ENCODE measurements at regions not wholly inside any gene's neighbourhood (a gene's known extent, or its start where the extent isn't known, plus 50 kb on each side); places are given as distances from the start of the nearest gene placed in this dataset.

- Mint-ChIP-seq H3K4me1 (peaks cover 6% of the 10 kb centered on the region), H3K9me3 (no peaks in the 10 kb centered on the region), H3K27ac (ENCODE audit: low read depth) (no peak overlapping the region), H3K4me3 (no peak overlapping the region), H3K36me3 (ENCODE audit: insufficient read depth) (peaks cover 3% of the 10 kb centered on the region), H3K27me3 (no peaks in the 10 kb centered on the region)
- ATAC-seq (replicated peaks; ENCODE audit: extremely low read depth, poor library complexity, severe bottlenecking) (no peak), DNase-seq (ENCODE audit: low spot score in 2 of 2) (no peak)
Measured at GRCh38 chr1:58836408-58836807, 52.6 kb upstream of the JUN start.

GRCh38 chr1:58837886-58838285, 54.0 kb upstream of the JUN start:
- Mint-ChIP-seq H3K36me3 (ENCODE audit: insufficient read depth) (peaks cover 4% of the 10 kb centered on the region), H3K4me1 (peaks cover 6% of the 10 kb centered on the region), H3K27ac (ENCODE audit: low read depth) (no peak overlapping the region), H3K9me3 (no peaks in the 10 kb centered on the region), H3K4me3 (no peak overlapping the region), H3K27me3 (no peaks in the 10 kb centered on the region)
- DNase-seq (ENCODE audit: low spot score in 2 of 2) (no peak), ATAC-seq (replicated peaks; ENCODE audit: extremely low read depth, poor library complexity, severe bottlenecking) (no peak)

GRCh38 chr1:58839147-58839795, 55.4 kb upstream of the JUN start:
- H3K27me3 Mint-ChIP-seq, result no peaks in the 10 kb centered on the region
- DNase-seq (ENCODE audit: low spot score in 2 of 2) (no peak), ATAC-seq (replicated peaks; ENCODE audit: extremely low read depth, poor library complexity, severe bottlenecking) (no peak)
- no peak overlapping the region for H3K27ac Mint-ChIP-seq (ENCODE audit: low read depth)
- H3K9me3 Mint-ChIP-seq, result no peaks in the 10 kb centered on the region
- peaks cover 6% of the 10 kb centered on the region for H3K4me1 Mint-ChIP-seq
- no peak overlapping the region for H3K4me3 Mint-ChIP-seq
- H3K36me3 Mint-ChIP-seq (ENCODE audit: insufficient read depth), result peaks cover 4% of the 10 kb centered on the region

- Mint-ChIP-seq H3K27me3 (no peaks in the 10 kb centered on the region), H3K4me1 (peaks cover 6% of the 10 kb centered on the region), H3K27ac (ENCODE audit: low read depth) (no peak overlapping the region)
Measured at GRCh38 chr1:58839846-58840835, 56.3 kb upstream of the JUN start.

GRCh38 chr1:58841455-58841854, 57.6 kb upstream of the JUN start:
- no peak overlapping the region for H3K4me3 Mint-ChIP-seq
- ATAC-seq (replicated peaks; ENCODE audit: extremely low read depth, poor library complexity, severe bottlenecking), result no peak

More at GRCh38 chr1:58839846-58840835, 56.3 kb upstream of the JUN start:
- Mint-ChIP-seq H3K4me3 (no peak overlapping the region), H3K36me3 (ENCODE audit: insufficient read depth) (peaks cover 4% of the 10 kb centered on the region), H3K9me3 (no peaks in the 10 kb centered on the region)
- ATAC-seq (replicated peaks; ENCODE audit: extremely low read depth, poor library complexity, severe bottlenecking), result no peak
- DNase-seq (ENCODE audit: low spot score in 2 of 2), result no peak

GRCh38 chr1:58842941-58843340, 59.1 kb upstream of the JUN start:
- Mint-ChIP-seq H3K9me3 (no peaks in the 10 kb centered on the region), H3K27me3 (no peaks in the 10 kb centered on the region), H3K36me3 (ENCODE audit: insufficient read depth) (peaks cover 4% of the 10 kb centered on the region), H3K4me1 (peaks cover 6% of the 10 kb centered on the region), H3K4me3 (no peak overlapping the region), H3K27ac (ENCODE audit: low read depth) (no peak overlapping the region)
- DNase-seq (ENCODE audit: low spot score in 2 of 2), result no peak
- no peak for ATAC-seq (replicated peaks; ENCODE audit: extremely low read depth, poor library complexity, severe bottlenecking)

More at GRCh38 chr1:58841455-58841854, 57.6 kb upstream of the JUN start:
- Mint-ChIP-seq H3K4me1 (peaks cover 6% of the 10 kb centered on the region), H3K27me3 (no peaks in the 10 kb centered on the region), H3K9me3 (no peaks in the 10 kb centered on the region), H3K36me3 (ENCODE audit: insufficient read depth) (peaks cover 4% of the 10 kb centered on the region), H3K27ac (ENCODE audit: low read depth) (peak overlapping the region; percentile 25)
- DNase-seq (ENCODE audit: low spot score in 2 of 2), result no peak

GRCh38 chr1:58844176-58844575, 60.3 kb upstream of the JUN start:
- no peak for ATAC-seq (replicated peaks; ENCODE audit: extremely low read depth, poor library complexity, severe bottlenecking)
- peaks cover 6% of the 10 kb centered on the region for H3K4me1 Mint-ChIP-seq
- H3K27ac Mint-ChIP-seq (ENCODE audit: low read depth), result no peak overlapping the region

GRCh38 chr1:58845942-58846341, 62.1 kb upstream of the JUN start:
- no peaks in the 10 kb centered on the region for H3K27me3 Mint-ChIP-seq
- no peaks in the 10 kb centered on the region for H3K9me3 Mint-ChIP-seq
- DNase-seq (ENCODE audit: low spot score in 2 of 2) (no peak), ATAC-seq (replicated peaks; ENCODE audit: extremely low read depth, poor library complexity, severe bottlenecking) (no peak)
- H3K4me1 Mint-ChIP-seq, result peaks cover 4% of the 10 kb centered on the region
- H3K36me3 Mint-ChIP-seq (ENCODE audit: insufficient read depth), result peaks cover 4% of the 10 kb centered on the region
- no peak overlapping the region for H3K27ac Mint-ChIP-seq (ENCODE audit: low read depth)
- no peak overlapping the region for H3K4me3 Mint-ChIP-seq

More at GRCh38 chr1:58844176-58844575, 60.3 kb upstream of the JUN start:
- Mint-ChIP-seq H3K36me3 (ENCODE audit: insufficient read depth) (peaks cover 4% of the 10 kb centered on the region), H3K4me3 (no peak overlapping the region), H3K27me3 (no peaks in the 10 kb centered on the region), H3K9me3 (no peaks in the 10 kb centered on the region)
- no peak for DNase-seq (ENCODE audit: low spot score in 2 of 2)

- H3K36me3 Mint-ChIP-seq (ENCODE audit: insufficient read depth), result no peaks in the 10 kb centered on the region
- ATAC-seq (replicated peaks; ENCODE audit: extremely low read depth, poor library complexity, severe bottlenecking) (no peak), DNase-seq (ENCODE audit: low spot score in 2 of 2) (no peak)
- no peaks in the 10 kb centered on the region for H3K9me3 Mint-ChIP-seq
- H3K27me3 Mint-ChIP-seq, result no peaks in the 10 kb centered on the region
- H3K27ac Mint-ChIP-seq (ENCODE audit: low read depth), result no peak overlapping the region
- H3K4me3 Mint-ChIP-seq, result no peak overlapping the region
- H3K4me1 Mint-ChIP-seq, result peaks cover 12% of the 10 kb centered on the region
Measured at GRCh38 chr1:58848818-58849411, 65.1 kb upstream of the JUN start.

GRCh38 chr1:58849551-58849950, 65.7 kb upstream of the JUN start:
- Mint-ChIP-seq H3K27me3 (no peaks in the 10 kb centered on the region), H3K4me1 (peaks cover 14% of the 10 kb centered on the region), H3K4me3 (no peak overlapping the region), H3K27ac (ENCODE audit: low read depth) (no peak overlapping the region), H3K36me3 (ENCODE audit: insufficient read depth) (no peaks in the 10 kb centered on the region), H3K9me3 (no peaks in the 10 kb centered on the region)
- ATAC-seq (replicated peaks; ENCODE audit: extremely low read depth, poor library complexity, severe bottlenecking) (no peak), DNase-seq (ENCODE audit: low spot score in 2 of 2) (no peak)

GRCh38 chr1:58850636-58851035, 66.8 kb upstream of the JUN start:
- H3K4me3 Mint-ChIP-seq, result no peak overlapping the region

GRCh38 chr1:58852731-58853485, 69.1 kb upstream of the JUN start:
- Mint-ChIP-seq H3K4me3 (no peak overlapping the region), H3K4me1 (peaks cover 25% of the 10 kb centered on the region), H3K36me3 (ENCODE audit: insufficient read depth) (peaks cover 2% of the 10 kb centered on the region), H3K27ac (ENCODE audit: low read depth) (no peak overlapping the region), H3K9me3 (no peaks in the 10 kb centered on the region), H3K27me3 (no peaks in the 10 kb centered on the region)
- ATAC-seq (replicated peaks; ENCODE audit: extremely low read depth, poor library complexity, severe bottlenecking), result no peak
- DNase-seq (ENCODE audit: low spot score in 2 of 2), result no peak

More at GRCh38 chr1:58850636-58851035, 66.8 kb upstream of the JUN start:
- Mint-ChIP-seq H3K27ac (ENCODE audit: low read depth) (no peak overlapping the region), H3K36me3 (ENCODE audit: insufficient read depth) (no peaks in the 10 kb centered on the region), H3K4me1 (peaks cover 17% of the 10 kb centered on the region), H3K27me3 (no peaks in the 10 kb centered on the region), H3K9me3 (no peaks in the 10 kb centered on the region)
- ATAC-seq (replicated peaks; ENCODE audit: extremely low read depth, poor library complexity, severe bottlenecking) (no peak), DNase-seq (ENCODE audit: low spot score in 2 of 2) (no peak)
